ENCODE measurements at regions not wholly inside any gene's neighbourhood (a gene's known extent, or its start where the extent isn't known, plus 50 kb on each side); places are given as distances from the start of the nearest gene placed in this dataset.

- TF ChIP-seq NFRKB (IDR thresholded peaks at IDR 0.05; ENCODE audit: low read depth), result no peak
- TF ChIP-seq PYGO2 (tag; IDR thresholded peaks at IDR 0.05), result no peak
- TF ChIP-seq FOXA1 (IDR thresholded peaks at IDR 0.05; ENCODE audit: borderline replicate concordance), result no peak
- TF ChIP-seq ELF1 (tag; IDR thresholded peaks at IDR 0.05), result no peak
- no peak for TF ChIP-seq SRSF3 (IDR thresholded peaks at IDR 0.05; ENCODE audit: insufficient read depth, low read length)
- no peak for TF ChIP-seq SMARCC2 (IDR thresholded peaks at IDR 0.05; ENCODE audit: low read depth)
- TF ChIP-seq THRA (IDR thresholded peaks at IDR 0.05), result no peak
- TF ChIP-seq ZNF197 (CRISPR knock-in tag; IDR thresholded peaks at IDR 0.05; ENCODE audit: low read depth), result no peak
- TF ChIP-seq NFE2L1 (tag; IDR thresholded peaks at IDR 0.05; ENCODE audit: borderline replicate concordance, low read depth), result no peak
- TF ChIP-seq ZC3H4 (CRISPR knock-in tag; IDR thresholded peaks at IDR 0.05; ENCODE audit: borderline replicate concordance), result no peak
- no peak for TF ChIP-seq RHOXF2B (CRISPR knock-in tag; conservative IDR thresholded peaks at IDR 0.05)
- peak; percentile 69 for TF ChIP-seq CBFA2T3 (IDR thresholded peaks at IDR 0.05)
- TF ChIP-seq TCF3 (CRISPR knock-in tag; IDR thresholded peaks at IDR 0.05), result peak; percentile 72
- TF ChIP-seq POLR2H (tag; IDR thresholded peaks at IDR 0.05; ENCODE audit: low read depth), result no peak
- no peak for TF ChIP-seq NR0B1 (IDR thresholded peaks at IDR 0.05; ENCODE audit: partially characterized antibody)
- no peak for TF ChIP-seq FOXJ2 (tag; IDR thresholded peaks at IDR 0.05)
- no peak for TF ChIP-seq NBN (IDR thresholded peaks at IDR 0.05; ENCODE audit: low read depth)
- no peak for TF ChIP-seq CEBPG (CRISPR knock-in tag; IDR thresholded peaks at IDR 0.05)
- TF ChIP-seq CEBPG (tag; conservative IDR thresholded peaks at IDR 0.05 in 1 of 2, IDR thresholded peaks at IDR 0.05 in 1 of 2), result peak in 1 of 2 experiments; percentile 37; a peak in 1 of 4 replicates
- TF ChIP-seq USF1 (CRISPR knock-in tag; IDR thresholded peaks at IDR 0.05), result no peak
- TF ChIP-seq FOSL1 (tag; conservative IDR thresholded peaks at IDR 0.05), result no peak
- no peak for TF ChIP-seq ZNF24 (IDR thresholded peaks at IDR 0.05)
- no peak for TF ChIP-seq BHLHE40 (IDR thresholded peaks at IDR 0.05; ENCODE audit: low read length)
- TF ChIP-seq EP300 (IDR thresholded peaks at IDR 0.05; ENCODE audit: low read length), result peak; percentile 5; the same call in 1 of the 2 replicates
- TF ChIP-seq ZBTB33 (CRISPR knock-in tag; IDR thresholded peaks at IDR 0.05), result no peak
- TF ChIP-seq RAD21 (CRISPR knock-in tag; conservative IDR thresholded peaks at IDR 0.05 in 1 of 2, IDR thresholded peaks at IDR 0.05 in 1 of 2), result peak; percentile 22 to 26; a peak in 2 of 4 replicates
Measured at GRCh38 chr20:22684763-22685443, 100.5 kb upstream of the FOXA2 start (continued).

Data from K562 (cell line).